ENCODE measurements at regions not wholly inside any gene's neighbourhood (a gene's known extent, or its start where the extent isn't known, plus 50 kb on each side); places are given as distances from the start of the nearest gene placed in this dataset.
A peak's percentile ranks its signal among the peaks of the same experiment; 100 is the strongest.
"Not testable (repeated sequence)": the region's sequence is repeated elsewhere in the genome, so short reads cannot be mapped to it uniquely, and the experiment has no call there.

GRCh38 chr17:30731210-30732132 is 93.0 kb downstream of the CRLF3 start:
- peak; percentile 55; the same call in 1 of the 2 replicates for TF ChIP-seq ZFX (IDR thresholded peaks at IDR 0.05)
- peak overlapping the region; percentile 80 for H3K27ac ChIP-seq

- H3K27ac ChIP-seq: peak overlapping the region; percentile 80
Measured at GRCh38 chr17:30730837-30731209, 93.7 kb downstream of the CRLF3 start.

- H3K27ac ChIP-seq: peak overlapping the region; percentile 80
Measured at GRCh38 chr17:30730171-30730836, 94.2 kb downstream of the CRLF3 start.

GRCh38 chr17:30729471-30730170 is 94.9 kb downstream of the CRLF3 start:
- H3K27ac ChIP-seq: not testable (repeated sequence)

- 0 out of 2 replicates have a peak overlapping the region, but pooled peaks have one; percentile 7 for H3K27ac ChIP-seq
Measured at GRCh38 chr17:30727517-30727916, 97.0 kb downstream of the CRLF3 start.

GRCh38 chr17:30726734-30727133 is 97.8 kb downstream of the CRLF3 start:
- not testable (repeated sequence) for H3K27ac ChIP-seq

GRCh38 chr17:30726310-30726709 is 98.2 kb downstream of the CRLF3 start:
- H3K27ac ChIP-seq: not testable (repeated sequence)

- H3K27ac ChIP-seq: not testable (repeated sequence)
Measured at GRCh38 chr17:30724034-30724650, 100.3 kb downstream of the CRLF3 start.

GRCh38 chr17:30722114-30722780 is 102.2 kb downstream of the CRLF3 start:
- H3K27ac ChIP-seq: not testable (repeated sequence)

GRCh38 chr17:30720971-30721370 is 103.5 kb downstream of the CRLF3 start:
- H3K27ac ChIP-seq: not testable (repeated sequence)

- TF ChIP-seq ZFX (IDR thresholded peaks at IDR 0.05) (no peak), CTCF (conservative IDR thresholded peaks at IDR 0.05) (no peak)
- no peak overlapping the region for H3K27ac ChIP-seq
Measured at GRCh38 chr17:30720013-30720471, 104.5 kb downstream of the CRLF3 start.

- H3K27ac ChIP-seq: not testable (repeated sequence)
- peak; percentile 86 for TF ChIP-seq CTCF (conservative IDR thresholded peaks at IDR 0.05)
Measured at GRCh38 chr17:30719131-30719973, 105.1 kb downstream of the CRLF3 start.

GRCh38 chr17:30718691-30719090 is 105.8 kb downstream of the CRLF3 start:
- not testable (repeated sequence) for H3K27ac ChIP-seq

- H3K27ac ChIP-seq: not testable (repeated sequence)
Measured at GRCh38 chr17:30718099-30718447, 106.4 kb downstream of the CRLF3 start.
